PFSK-1 (cell line): ENCODE measurements at regions not wholly inside any gene's neighbourhood (a gene's known extent, or its start where the extent isn't known, plus 50 kb on each side); places are given as distances from the start of the nearest gene placed in this dataset.

ENCODE experiments used
- TAF1 ChIP-seq: IDR thresholded peaks from 2 replicates; pipeline ENCODE4 v1.6.1; 2012; ENCODE audit warnings: low read length, control low read depth, borderline replicate concordance; ENCODE audit not compliant: insufficient read depth
- TF ChIP-seq, protein P1 (sequence below), 2 experiments: IDR thresholded peaks; 2 replicates each; pipeline versions ENCODE4 v1.6.1 to v1.8.0; 2011 to 2012; ENCODE audit warnings: low read depth in 2 of 2, low read length in 2 of 2, control low read depth in 1 of 2, inconsistent platforms in 1 of 2, mild to moderate bottlenecking in 1 of 2, moderate library complexity in 1 of 2; ENCODE audit not compliant: insufficient read depth in 1 of 2

GRCh38 chr12:28855761-28856310 lies 293.2 kb upstream of the FAR2 start:
- TF ChIP-seq TAF1 = no peak
- TF ChIP-seq, protein P1, sequence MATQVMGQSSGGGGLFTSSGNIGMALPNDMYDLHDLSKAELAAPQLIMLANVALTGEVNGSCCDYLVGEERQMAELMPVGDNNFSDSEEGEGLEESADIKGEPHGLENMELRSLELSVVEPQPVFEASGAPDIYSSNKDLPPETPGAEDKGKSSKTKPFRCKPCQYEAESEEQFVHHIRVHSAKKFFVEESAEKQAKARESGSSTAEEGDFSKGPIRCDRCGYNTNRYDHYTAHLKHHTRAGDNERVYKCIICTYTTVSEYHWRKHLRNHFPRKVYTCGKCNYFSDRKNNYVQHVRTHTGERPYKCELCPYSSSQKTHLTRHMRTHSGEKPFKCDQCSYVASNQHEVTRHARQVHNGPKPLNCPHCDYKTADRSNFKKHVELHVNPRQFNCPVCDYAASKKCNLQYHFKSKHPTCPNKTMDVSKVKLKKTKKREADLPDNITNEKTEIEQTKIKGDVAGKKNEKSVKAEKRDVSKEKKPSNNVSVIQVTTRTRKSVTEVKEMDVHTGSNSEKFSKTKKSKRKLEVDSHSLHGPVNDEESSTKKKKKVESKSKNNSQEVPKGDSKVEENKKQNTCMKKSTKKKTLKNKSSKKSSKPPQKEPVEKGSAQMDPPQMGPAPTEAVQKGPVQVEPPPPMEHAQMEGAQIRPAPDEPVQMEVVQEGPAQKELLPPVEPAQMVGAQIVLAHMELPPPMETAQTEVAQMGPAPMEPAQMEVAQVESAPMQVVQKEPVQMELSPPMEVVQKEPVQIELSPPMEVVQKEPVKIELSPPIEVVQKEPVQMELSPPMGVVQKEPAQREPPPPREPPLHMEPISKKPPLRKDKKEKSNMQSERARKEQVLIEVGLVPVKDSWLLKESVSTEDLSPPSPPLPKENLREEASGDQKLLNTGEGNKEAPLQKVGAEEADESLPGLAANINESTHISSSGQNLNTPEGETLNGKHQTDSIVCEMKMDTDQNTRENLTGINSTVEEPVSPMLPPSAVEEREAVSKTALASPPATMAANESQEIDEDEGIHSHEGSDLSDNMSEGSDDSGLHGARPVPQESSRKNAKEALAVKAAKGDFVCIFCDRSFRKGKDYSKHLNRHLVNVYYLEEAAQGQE (IDR thresholded peaks at IDR 0.05; ENCODE audit: insufficient read depth in 1 of 2, low read depth in 2 of 2, low read length in 2 of 2) = no peak
